ENCODE measurements at regions not wholly inside any gene's neighbourhood (a gene's known extent, or its start where the extent isn't known, plus 50 kb on each side); places are given as distances from the start of the nearest gene placed in this dataset.

DNA sequence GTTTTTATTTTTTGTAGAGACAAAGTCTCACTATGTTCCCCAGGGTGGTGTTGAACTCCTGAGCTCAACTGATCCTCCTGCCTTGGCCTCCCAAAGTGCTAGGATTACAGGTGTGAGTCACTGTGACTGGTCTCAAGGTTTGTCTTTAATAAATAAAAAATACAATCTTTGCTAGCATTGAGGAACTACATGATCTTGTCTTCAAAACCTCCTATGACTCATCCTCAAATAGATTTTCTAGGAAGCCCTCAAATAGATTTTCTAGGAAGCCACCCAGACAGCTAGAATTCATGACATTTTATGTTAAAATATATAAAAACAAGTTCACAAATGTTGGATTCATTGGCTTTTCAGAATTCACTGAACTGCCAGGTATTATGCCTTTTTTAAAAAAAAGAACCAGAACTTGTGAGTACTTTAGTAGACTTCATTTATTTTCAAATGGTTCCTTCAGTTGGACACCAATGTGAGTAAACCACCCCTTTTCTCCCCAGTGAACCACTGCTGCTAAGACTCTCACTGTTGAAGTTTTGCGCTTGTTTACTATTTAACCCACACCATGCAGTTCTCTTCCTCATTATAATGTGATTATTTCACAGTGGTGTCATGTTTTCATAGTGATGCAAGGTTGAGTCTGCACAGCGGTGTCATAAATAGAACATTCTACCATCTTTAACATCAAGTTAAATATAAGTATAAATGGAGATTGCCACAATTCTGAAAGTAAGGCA lies 303.9 kb downstream of the CASP12 start:
- Histone ChIP-seq H4K91ac (ENCODE audit: insufficient read depth, low read depth, low read length) (no peak overlapping the region), H3K4me2 (ENCODE audit: low read depth, low read length) (no peak overlapping the region), H3K23ac (ENCODE audit: low read depth, low read length) (no peak overlapping the region), H3K79me1 (ENCODE audit: low read depth in 1 of 2, low read length in 2 of 2) (no peaks in the 10 kb centered on the region), H3K4me3 (ENCODE audit: insufficient read depth, low read depth, low read length) (no peak overlapping the region), H3K9me3 (ENCODE audit: control insufficient read depth, insufficient read depth, low read length) (no peaks in the 10 kb centered on the region), H3K18ac (ENCODE audit: low read depth, low read length) (no peak overlapping the region), H2BK15ac (ENCODE audit: low read depth, low read length) (no peak overlapping the region), H4K5ac (ENCODE audit: low read depth, low read length) (no peak overlapping the region), H2BK5ac (ENCODE audit: low read depth, low read length, poor library complexity, severe bottlenecking) (no peak overlapping the region), H2AK5ac (ENCODE audit: low read depth, low read length) (no peak overlapping the region), H2AK9ac (replicated peaks; ENCODE audit: low read depth, low read length, poor library complexity) (no peak overlapping the region), H3K27me3 (ENCODE audit: control insufficient read depth, insufficient read depth, low read length) (no peaks in the 10 kb centered on the region), H3K9me1 (ENCODE audit: insufficient read depth, low read length) (no peaks in the 10 kb centered on the region), H3K27ac (ENCODE audit: insufficient read depth, low read length) (no peak overlapping the region), H2BK120ac (ENCODE audit: low read depth, low read length) (no peak overlapping the region), H3K4ac (ENCODE audit: low read depth, low read length) (no peak overlapping the region), H3K9ac (ENCODE audit: low read depth, low read length) (no peak overlapping the region), H3K14ac (replicated peaks; ENCODE audit: low read depth, low read length) (no peak overlapping the region), H4K8ac (ENCODE audit: low read depth in 2 of 2, low read length in 2 of 2) (no peak overlapping the region), H3K56ac (ENCODE audit: extremely low read depth, insufficient read depth, low read length) (no peak overlapping the region), H3K4me1 (ENCODE audit: control insufficient read depth, insufficient read depth, low read length) (no peaks in the 10 kb centered on the region), H2BK20ac (ENCODE audit: low read depth, low read length) (no peak overlapping the region), H4K20me1 (ENCODE audit: insufficient read depth, low read length) (no peaks in the 10 kb centered on the region), H2AFZ (replicated peaks; ENCODE audit: low read length, poor library complexity) (no peak overlapping the region), H3K36me3 (ENCODE audit: control insufficient read depth, insufficient read depth, low read length) (no peaks in the 10 kb centered on the region)
- dilution Hi-C loops (cut with HindIII; ENCODE audit: low sequenced_read_pairs, unreplicated experiment): no loop called here
- ChIA-PET POLR2A (ENCODE audit: unreplicated experiment) (no interaction called here), CTCF (no interaction called here)
- DNase-seq: peak; percentile 39
- intact Hi-C loops (cut with micrococcal nuclease): no loop called here
- no peak for ATAC-seq (ENCODE audit: low read depth)
- no CpG with 5 or more reads among the region's 2 CpGs for WGBS, 2 experiments (ENCODE audit: extremely low coverage in 2 of 2, insufficient read length in 1 of 2)
- TF ChIP-seq FOS (IDR thresholded peaks at IDR 0.05; ENCODE audit: low read depth, low read length) (peak; percentile 46; the same call in 1 of the 2 replicates), RAD21 (IDR thresholded peaks at IDR 0.05; ENCODE audit: low read length) (no peak), BHLHE40 (IDR thresholded peaks at IDR 0.05; ENCODE audit: low read depth, low read length) (no peak), MXI1 (IDR thresholded peaks at IDR 0.05; ENCODE audit: borderline replicate concordance, low read depth, low read length) (no peak), MAZ (IDR thresholded peaks at IDR 0.05; ENCODE audit: borderline replicate concordance, low read depth, low read length) (no peak)
- in situ Hi-C loops (cut with MboI; ENCODE audit: low sequenced_read_pairs): no loop called here
- BruUV-seq (replicated peaks): no TSS peak

Measured in IMR-90 (cell line).